Central memory CD8-positive, alpha-beta T cell (primary cell): ENCODE measurements at regions not wholly inside any gene's neighbourhood (a gene's known extent, or its start where the extent isn't known, plus 50 kb on each side); places are given as distances from the start of the nearest gene placed in this dataset.

ENCODE experiments used
- ATAC-seq: fragments of 150-1000 bp; cut with Tn5 transposase; replicated peaks from 2 replicates; pipeline ENCODE4 v1.10.0; 2022; ENCODE audit warnings: mild to moderate bottlenecking, moderate FRiP score, moderate number of reproducible peaks; ENCODE audit not compliant: poor library complexity, severe bottlenecking; ENCODE audit errors: extremely low read depth
- DNase-seq, 2 donors: peaks; one replicate each; pipeline ENCODE4 v3.0.0; 2021; ENCODE audit warnings: low spot score in 2 of 2
- H3K27ac Mint-ChIP-seq: one replicate; pipeline ENCODE4 v1.8.0; 2022; ENCODE audit warnings: low read depth, mild to moderate bottlenecking, moderate library complexity, mixed read lengths
- H3K27me3 Mint-ChIP-seq: one replicate; pipeline ENCODE4 v1.8.0; 2022; ENCODE audit warnings: mixed read lengths
- H3K36me3 Mint-ChIP-seq: one replicate; pipeline ENCODE4 v1.8.0; 2022; ENCODE audit warnings: mild to moderate bottlenecking, moderate library complexity, mixed read lengths; ENCODE audit not compliant: insufficient read depth
- H3K4me1 Mint-ChIP-seq: one replicate; pipeline ENCODE4 v1.8.0; 2022; ENCODE audit warnings: mixed read lengths
- H3K4me3 Mint-ChIP-seq: one replicate; pipeline ENCODE4 v1.8.0; 2022; ENCODE audit warnings: mild to moderate bottlenecking, moderate library complexity, mixed read lengths
- H3K9me3 Mint-ChIP-seq: one replicate; pipeline ENCODE4 v1.8.0; 2022; ENCODE audit warnings: mixed read lengths

DNA sequence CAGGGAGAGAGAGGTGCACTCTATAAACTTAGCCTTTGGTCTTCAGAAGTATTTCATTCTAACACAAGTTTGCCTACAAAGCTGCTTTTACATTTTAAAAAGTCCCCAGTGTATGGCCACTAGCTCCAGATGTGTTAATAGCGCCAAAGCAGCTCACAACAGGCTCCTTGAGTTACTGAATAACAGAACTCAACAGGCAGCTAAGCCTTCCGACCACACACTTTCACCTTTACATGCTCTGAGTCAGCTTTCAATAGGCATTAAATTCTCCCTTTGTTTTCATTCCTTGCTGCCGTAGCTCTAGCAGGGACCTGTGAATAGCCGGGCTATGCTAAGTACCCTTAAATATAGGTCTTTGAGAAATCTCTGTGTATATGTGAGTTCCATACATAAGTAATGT, 262.8 kb upstream of the PARD3B start:
- DNase-seq (no peak), ATAC-seq (no peak)
- H3K36me3 Mint-ChIP-seq, result no peaks in the 10 kb centered on the region
- H3K9me3 Mint-ChIP-seq, result no peaks in the 10 kb centered on the region
- H3K27ac Mint-ChIP-seq, result no peak overlapping the region
- peaks cover 84% of the 10 kb centered on the region for H3K27me3 Mint-ChIP-seq
- H3K4me1 Mint-ChIP-seq, result no peaks in the 10 kb centered on the region
- no peak overlapping the region for H3K4me3 Mint-ChIP-seq

DNA sequence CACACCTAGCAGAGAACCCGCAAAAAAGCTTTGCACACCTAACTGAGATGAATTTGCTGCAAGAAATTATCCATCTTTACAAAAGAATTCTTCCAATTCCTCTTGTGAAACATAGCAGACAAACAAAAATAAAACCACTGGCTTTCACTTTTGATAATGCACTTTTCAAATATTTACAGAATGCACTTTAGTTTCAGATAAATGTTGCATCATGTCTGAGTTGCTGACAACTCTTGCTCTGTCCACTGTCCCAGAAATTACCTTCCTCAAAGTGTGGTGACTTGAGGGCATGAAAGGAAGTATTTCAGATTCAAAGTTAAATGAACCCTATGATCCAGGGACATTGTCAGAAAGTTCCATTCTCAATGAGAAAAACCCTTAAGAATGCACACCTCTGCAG, 256.2 kb upstream of the PARD3B start:
- Mint-ChIP-seq H3K4me3 (no peak overlapping the region), H3K36me3 (no peaks in the 10 kb centered on the region), H3K4me1 (no peaks in the 10 kb centered on the region), H3K9me3 (no peaks in the 10 kb centered on the region), H3K27me3 (peaks cover 66% of the 10 kb centered on the region), H3K27ac (no peak overlapping the region)
- DNase-seq (no peak), ATAC-seq (no peak)

GRCh38 chr2:204292439-204292838, 252.8 kb upstream of the PARD3B start:
- ATAC-seq, result no peak
- Mint-ChIP-seq H3K27me3 (peaks cover 56% of the 10 kb centered on the region), H3K9me3 (no peaks in the 10 kb centered on the region), H3K4me3 (no peak overlapping the region), H3K27ac (no peak overlapping the region), H3K4me1 (no peaks in the 10 kb centered on the region), H3K36me3 (no peaks in the 10 kb centered on the region)
- no peak for DNase-seq

DNA sequence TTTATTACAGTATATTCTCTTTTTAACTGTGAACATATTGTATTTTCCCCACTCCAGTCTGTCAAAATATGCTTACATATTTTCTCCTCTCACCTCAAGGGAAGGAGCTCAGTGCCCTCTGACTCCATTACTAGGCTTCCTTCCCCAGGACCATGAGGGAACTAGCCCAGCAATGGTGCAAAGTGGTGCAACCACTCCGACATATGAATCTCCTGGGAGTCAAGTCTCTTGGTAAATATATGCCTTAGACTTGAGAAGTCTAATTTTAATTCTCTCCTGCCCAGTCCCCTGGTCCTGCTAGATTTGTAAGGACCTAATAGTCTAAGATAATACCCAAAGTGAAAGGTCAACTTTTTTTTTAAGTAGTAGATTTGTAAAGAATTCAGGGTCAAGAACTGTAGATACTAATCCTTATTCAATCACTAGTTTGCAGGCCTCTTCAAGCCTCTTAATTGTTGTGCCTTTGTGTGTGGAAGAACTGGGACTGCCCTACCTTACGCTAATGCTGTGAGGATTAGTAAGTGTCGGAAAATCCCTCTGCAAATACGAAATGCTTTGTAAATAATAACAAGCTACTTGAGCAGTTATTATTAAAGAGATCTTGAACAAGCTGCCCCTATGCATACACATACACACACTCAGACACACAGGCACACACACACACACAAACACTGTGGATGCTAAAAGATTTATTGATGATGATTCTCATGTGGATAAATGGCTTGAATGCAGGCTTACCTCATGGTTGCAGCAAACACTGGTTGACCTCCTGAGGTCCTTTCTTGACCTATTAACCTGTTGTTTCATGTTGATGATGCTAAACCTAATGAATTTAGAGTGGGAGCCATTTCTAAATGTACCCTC, 251.2 kb upstream of the PARD3B start:
- peaks cover 39% of the 10 kb centered on the region for H3K27me3 Mint-ChIP-seq
- ATAC-seq, result no peak
- H3K36me3 Mint-ChIP-seq, result no peaks in the 10 kb centered on the region
- H3K4me3 Mint-ChIP-seq, result no peak overlapping the region
- no peak overlapping the region for H3K27ac Mint-ChIP-seq
- no peaks in the 10 kb centered on the region for H3K4me1 Mint-ChIP-seq
- no peaks in the 10 kb centered on the region for H3K9me3 Mint-ChIP-seq
- no peak for DNase-seq

DNA sequence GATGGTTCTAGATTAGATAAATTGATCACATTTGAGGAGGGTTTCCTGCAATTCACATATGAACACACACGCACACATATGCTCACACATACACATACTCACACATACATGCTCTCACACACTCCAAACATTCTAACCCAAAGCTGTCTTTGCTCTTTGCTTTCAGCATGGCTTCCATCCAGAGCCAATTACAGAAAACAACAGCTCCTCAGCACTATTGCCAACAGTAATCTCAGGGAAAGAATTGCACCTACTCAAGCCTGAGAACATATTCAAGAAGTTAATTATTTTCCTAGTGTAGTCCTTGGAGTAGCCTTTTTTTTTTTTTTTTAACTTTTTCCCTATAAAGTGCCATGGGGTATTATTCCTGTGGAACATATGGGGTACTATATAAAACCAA, 246.9 kb upstream of the PARD3B start:
- Mint-ChIP-seq H3K27ac (no peak overlapping the region), H3K36me3 (no peaks in the 10 kb centered on the region), H3K27me3 (peaks cover 13% of the 10 kb centered on the region), H3K9me3 (no peaks in the 10 kb centered on the region), H3K4me3 (no peak overlapping the region), H3K4me1 (no peaks in the 10 kb centered on the region)
- ATAC-seq (no peak), DNase-seq (no peak)

DNA sequence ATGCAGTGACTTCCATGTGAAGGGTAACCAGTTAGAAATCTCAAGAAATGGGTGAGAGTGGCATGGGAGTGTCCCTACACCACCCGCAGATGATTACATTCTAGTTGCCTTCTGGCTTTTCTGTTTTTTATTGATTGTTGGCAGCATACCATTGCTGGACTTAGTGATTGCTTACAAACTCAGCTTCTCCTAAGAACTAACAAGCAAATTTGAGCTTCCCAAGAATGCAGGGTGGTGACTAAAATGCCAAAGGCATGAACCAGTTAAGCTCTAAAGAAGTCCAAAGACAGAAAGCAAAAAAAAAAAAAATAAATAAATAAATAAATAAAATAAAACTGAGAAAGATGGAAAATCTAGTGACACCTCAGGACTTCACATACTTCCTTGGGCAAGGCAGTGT, 245.5 kb upstream of the PARD3B start:
- ATAC-seq, result no peak
- Mint-ChIP-seq H3K36me3 (no peaks in the 10 kb centered on the region), H3K9me3 (no peaks in the 10 kb centered on the region), H3K4me3 (no peak overlapping the region), H3K27ac (no peak overlapping the region), H3K4me1 (no peaks in the 10 kb centered on the region), H3K27me3 (peaks cover 19% of the 10 kb centered on the region)
- no peak for DNase-seq

- Mint-ChIP-seq H3K4me3 (no peak overlapping the region), H3K4me1 (no peaks in the 10 kb centered on the region), H3K36me3 (no peaks in the 10 kb centered on the region), H3K27ac (no peak overlapping the region), H3K9me3 (no peaks in the 10 kb centered on the region), H3K27me3 (peaks cover 51% of the 10 kb centered on the region)
- no peak for ATAC-seq
- no peak for DNase-seq
Observed at GRCh38 chr2:204306667-204307066, 238.6 kb upstream of the PARD3B start.

GRCh38 chr2:204312105-204312504, 233.2 kb upstream of the PARD3B start:
- no peaks in the 10 kb centered on the region for H3K9me3 Mint-ChIP-seq
- DNase-seq, result no peak
- peaks cover 44% of the 10 kb centered on the region for H3K27me3 Mint-ChIP-seq
- no peak overlapping the region for H3K27ac Mint-ChIP-seq
- ATAC-seq, result no peak
- H3K4me1 Mint-ChIP-seq, result no peaks in the 10 kb centered on the region
- no peak overlapping the region for H3K4me3 Mint-ChIP-seq
- no peaks in the 10 kb centered on the region for H3K36me3 Mint-ChIP-seq

GRCh38 chr2:204313256-204313655, 232.0 kb upstream of the PARD3B start:
- peaks cover 48% of the 10 kb centered on the region for H3K27me3 Mint-ChIP-seq
- no peaks in the 10 kb centered on the region for H3K36me3 Mint-ChIP-seq
- no peaks in the 10 kb centered on the region for H3K4me1 Mint-ChIP-seq
- no peaks in the 10 kb centered on the region for H3K9me3 Mint-ChIP-seq
- ATAC-seq, result no peak
- no peak for DNase-seq
- H3K27ac Mint-ChIP-seq, result no peak overlapping the region
- no peak overlapping the region for H3K4me3 Mint-ChIP-seq

DNA sequence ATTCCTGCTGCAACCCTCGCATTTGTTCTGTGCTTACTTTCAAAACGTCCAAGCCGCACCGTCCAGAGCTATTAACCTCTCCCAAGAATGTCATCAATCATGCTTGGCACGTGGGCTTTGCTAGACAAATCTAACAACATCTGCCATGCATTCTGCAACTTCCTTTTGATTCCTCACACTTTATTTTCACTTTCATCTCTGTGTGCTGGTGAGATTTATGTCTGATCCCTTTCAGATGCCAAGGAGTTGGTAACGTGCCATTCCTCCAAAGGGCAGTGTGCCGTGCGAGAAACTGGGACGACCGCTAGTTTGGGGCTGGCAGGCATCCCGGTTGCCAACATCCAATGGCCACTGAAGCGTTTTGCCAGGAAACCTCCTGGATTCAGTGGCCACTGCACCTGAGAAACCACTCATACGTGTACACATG, 230.0 kb upstream of the PARD3B start:
- no peaks in the 10 kb centered on the region for H3K9me3 Mint-ChIP-seq
- no peak for ATAC-seq
- no peaks in the 10 kb centered on the region for H3K36me3 Mint-ChIP-seq
- no peaks in the 10 kb centered on the region for H3K4me1 Mint-ChIP-seq
- H3K4me3 Mint-ChIP-seq, result no peak overlapping the region
- H3K27ac Mint-ChIP-seq, result no peak overlapping the region
- H3K27me3 Mint-ChIP-seq, result peaks cover 46% of the 10 kb centered on the region
- no peak for DNase-seq

DNA sequence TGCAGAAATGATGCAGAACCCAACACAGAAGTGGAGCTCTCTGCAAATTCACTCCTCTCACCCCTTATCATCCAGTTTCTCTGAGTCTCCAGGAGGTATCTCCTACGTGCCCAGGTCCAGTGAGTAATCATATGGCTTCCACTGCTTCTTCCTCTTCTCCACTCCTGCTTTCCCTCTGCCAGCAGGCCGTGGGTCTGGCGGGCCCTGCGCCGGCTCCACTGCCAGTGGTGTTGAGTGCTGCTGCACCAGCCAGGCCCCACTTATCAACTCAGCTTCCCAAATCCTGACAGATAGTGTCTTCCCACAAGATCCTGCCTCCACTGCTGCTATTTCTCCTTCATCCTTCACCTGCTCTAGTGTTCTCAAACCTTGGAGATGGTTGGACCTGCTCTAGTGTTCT, 227.6 kb upstream of the PARD3B start:
- DNase-seq (no peak), ATAC-seq (no peak)
- H3K4me1 Mint-ChIP-seq, result no peaks in the 10 kb centered on the region
- no peaks in the 10 kb centered on the region for H3K36me3 Mint-ChIP-seq
- H3K4me3 Mint-ChIP-seq, result no peak overlapping the region
- H3K27me3 Mint-ChIP-seq, result peaks cover 49% of the 10 kb centered on the region
- H3K27ac Mint-ChIP-seq, result no peak overlapping the region
- H3K9me3 Mint-ChIP-seq, result no peaks in the 10 kb centered on the region

- Mint-ChIP-seq H3K4me1 (no peaks in the 10 kb centered on the region), H3K4me3 (no peak overlapping the region), H3K27me3 (peaks cover 45% of the 10 kb centered on the region), H3K36me3 (no peaks in the 10 kb centered on the region), H3K9me3 (no peaks in the 10 kb centered on the region), H3K27ac (no peak overlapping the region)
- DNase-seq (no peak), ATAC-seq (no peak)
Observed at GRCh38 chr2:204321027-204321800, 224.1 kb upstream of the PARD3B start.
